IPS-NIHi7 (cell line): ENCODE measurements at regions not wholly inside any gene's neighbourhood (a gene's known extent, or its start where the extent isn't known, plus 50 kb on each side); places are given as distances from the start of the nearest gene placed in this dataset.

ENCODE experiments used
- DNase-seq: peaks from one replicate; pipeline ENCODE4 v3.0.0; 2012; ENCODE audit warnings: mixed read lengths; ENCODE audit errors: extremely low spot score

DNA sequence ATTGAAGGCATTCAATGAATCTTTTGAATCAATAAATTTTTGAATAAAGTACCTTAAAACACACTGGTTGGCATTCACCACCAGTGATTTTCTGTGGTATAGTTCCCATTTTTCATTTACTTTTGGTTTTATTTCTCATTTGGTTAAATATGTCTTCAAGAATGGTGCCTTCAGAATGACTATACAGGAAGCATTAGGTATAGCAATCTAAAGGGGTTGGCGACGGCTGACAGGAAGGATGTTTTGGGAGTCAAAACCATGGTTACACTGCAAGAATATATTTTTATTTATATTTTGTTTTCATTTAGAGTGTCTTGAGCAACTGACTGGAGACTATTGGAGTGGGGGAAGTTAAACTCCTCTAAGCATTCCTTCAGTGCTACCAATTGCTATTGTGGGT lies 235.7 kb downstream of the HTR1A start:
- DNase-seq, result no peak

DNA sequence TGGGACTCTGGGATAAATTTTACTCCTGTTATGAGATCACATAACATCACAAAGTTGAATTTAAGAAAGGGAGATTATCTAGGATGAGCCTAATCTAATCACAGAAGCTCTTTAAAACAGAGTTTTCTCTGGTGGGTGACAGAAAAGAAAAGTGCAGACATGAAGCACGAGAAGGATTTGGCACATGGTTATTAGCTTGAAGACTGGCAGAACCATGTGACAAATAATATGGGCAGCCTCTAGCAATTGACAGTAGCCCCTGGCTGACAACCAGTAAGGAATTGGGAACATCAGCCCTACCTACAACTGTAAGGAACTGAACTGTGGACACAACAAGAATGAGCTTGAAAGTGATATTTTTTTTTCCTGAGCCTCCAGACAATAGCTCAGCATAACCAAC lies 243.1 kb downstream of the HTR1A start:
- DNase-seq, result no peak

DNA sequence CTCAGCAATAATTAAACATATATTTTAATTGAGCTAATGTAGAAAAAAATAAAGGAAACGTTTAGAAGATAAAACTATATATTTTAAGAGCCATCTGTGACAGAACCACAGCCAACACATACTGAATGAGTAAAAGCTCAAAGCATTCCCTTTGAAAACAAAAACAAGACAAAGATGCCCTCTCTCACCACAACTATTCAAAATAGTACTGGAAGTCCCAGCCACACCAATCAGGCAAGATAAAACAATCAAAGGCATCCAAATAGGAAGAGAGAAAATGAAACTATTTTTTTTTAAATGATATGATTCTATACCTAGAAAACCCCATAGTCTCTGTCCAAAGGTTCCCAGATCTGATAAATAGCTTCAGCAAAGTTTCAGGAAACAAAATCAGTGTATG lies 262.0 kb downstream of the HTR1A start:
- no peak for DNase-seq

DNA sequence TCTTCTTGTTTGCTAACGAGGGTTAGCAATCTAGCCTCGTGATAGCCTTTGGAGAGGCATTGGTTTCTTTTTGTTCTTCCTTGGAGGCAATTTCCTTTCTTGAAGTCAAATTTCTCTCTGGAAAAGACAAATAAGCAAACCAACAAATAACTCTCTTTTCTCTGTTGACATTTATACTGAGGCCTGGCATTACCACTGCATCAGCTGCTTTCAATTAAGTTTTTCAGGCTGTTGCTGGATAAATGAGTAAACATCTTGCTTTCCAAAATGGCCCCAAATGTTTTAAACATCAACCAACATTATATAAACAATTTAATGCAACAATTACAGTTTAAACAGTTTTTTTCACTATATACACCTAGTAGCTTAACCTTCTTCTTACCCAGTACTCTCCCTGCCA lies 264.4 kb downstream of the HTR1A start:
- no peak for DNase-seq

DNA sequence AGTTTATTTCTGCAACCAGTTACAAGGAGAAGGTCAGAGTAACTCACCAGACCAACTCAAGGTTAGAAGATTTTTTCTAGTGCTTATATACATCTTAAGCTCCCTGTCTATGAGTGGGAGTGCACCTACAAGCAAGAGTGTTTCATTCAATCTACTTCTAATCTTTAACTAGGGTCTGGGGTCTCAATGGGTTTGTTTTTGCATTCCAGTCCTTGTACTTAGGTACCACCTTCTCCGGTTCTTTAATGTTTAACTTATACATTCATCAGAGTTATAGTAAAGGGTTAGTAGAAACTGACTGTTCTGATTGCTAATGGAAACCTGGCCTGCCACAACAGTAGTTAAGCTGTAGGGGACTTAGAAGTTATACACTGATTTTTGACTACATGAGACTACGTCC lies 271.7 kb downstream of the HTR1A start:
- no peak for DNase-seq

DNA sequence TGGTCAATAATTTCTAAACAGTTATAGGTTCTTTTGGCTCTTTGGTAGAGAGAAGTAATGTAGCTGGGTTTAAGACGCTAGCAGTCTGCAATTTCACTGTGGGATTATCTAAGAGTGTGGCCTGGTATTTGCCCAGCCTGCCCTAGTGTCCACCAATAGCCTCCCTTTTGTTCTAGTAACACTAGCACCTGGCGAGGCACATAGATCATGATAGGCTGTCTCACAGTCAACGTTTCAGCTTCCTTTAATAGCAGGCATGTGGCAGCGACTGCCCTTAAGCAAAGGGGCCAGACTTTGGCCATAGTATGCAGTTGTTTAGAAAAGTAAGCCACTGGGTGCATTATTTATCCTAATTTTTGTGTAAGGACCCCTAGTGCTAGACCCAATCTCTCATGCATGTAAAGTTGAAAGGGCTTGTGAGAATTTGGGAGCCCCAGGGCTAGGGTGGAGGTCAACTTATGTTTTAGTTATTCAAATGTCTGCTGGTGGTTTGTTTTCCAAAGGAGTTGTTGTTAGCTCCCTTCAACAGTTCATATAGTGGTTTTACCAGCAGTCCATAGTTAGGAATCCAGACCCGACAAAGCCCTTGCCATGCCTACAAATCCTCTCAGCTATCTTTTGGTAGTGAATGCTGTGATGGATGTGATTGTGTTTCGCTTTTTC lies 274.3 kb downstream of the HTR1A start:
- no peak for DNase-seq

DNA sequence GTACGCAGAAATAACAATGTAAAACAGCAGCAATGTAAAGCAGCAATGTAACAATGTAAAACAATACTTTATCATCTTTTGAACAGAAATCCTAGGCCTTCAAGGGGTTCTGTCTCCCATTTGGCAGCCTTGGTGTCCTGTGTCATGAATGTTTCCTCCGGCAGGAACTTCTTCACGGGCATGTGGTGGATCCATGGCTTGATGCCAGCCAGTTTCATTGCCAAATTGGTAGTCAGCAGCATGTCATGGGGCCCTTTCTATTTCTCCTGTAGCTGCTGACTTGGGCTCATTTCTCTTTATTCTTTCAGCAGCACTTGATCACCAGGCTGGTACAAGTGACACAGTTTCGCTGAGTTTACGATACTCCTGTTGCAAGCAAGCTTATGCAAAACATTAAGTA lies 275.3 kb downstream of the HTR1A start:
- DNase-seq, result no peak

DNA sequence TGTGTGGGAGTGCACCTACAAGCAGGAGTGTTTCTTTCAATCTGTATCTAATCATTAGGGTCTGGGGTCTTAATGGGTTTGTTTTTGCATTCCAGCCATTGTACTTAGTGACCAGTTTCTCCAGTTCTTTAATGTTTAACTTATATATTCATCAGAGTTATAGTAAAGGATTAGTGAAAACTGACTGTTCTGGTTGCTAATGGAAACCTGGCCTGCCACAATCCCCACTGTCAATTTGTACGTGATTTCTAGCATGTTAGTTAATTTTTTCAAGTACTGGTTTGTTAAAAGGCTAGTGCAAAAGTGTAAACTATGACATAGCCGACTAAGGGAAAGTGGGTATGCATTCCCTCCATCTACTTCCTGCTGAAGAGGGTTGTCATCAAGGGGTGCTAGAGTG lies 276.1 kb downstream of the HTR1A start:
- DNase-seq, result no peak

DNA sequence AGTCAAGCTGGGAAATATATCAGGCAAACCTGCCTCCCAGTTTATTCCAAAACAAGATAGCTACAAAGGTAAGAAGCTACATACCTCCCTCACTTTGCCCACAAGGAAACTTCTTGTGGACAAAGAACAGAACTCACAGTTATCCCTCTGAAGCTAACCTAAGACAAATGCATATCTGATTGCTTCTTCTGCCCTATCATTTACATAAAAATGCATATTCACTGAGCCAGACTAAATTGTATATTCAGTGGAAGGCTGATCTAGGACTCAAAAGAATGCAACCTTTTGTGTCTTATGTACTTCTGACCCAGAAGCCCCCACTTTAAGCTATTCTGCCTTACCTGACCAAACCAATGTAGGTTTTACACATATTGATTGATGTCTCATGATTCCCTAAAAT lies 276.8 kb downstream of the HTR1A start:
- no peak for DNase-seq

DNA sequence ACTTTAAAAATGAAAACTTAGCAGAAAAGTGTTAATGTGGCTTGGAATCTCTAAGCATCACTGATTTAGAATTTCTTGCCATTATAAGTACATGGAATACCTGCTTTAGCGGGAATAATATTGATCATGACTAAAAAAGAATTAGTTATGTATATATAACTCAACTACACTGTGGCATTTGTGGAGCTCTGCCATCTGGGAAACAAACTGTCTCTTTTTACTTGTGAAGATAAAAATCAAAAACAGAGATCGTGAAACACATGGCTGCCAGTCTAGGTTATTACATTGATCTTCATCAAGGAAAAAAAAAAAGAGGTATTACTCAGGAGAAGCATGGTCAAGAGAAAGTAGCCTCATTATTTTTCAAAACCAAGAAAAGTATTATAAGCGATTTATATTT lies 287.4 kb downstream of the HTR1A start:
- DNase-seq, result no peak

DNA sequence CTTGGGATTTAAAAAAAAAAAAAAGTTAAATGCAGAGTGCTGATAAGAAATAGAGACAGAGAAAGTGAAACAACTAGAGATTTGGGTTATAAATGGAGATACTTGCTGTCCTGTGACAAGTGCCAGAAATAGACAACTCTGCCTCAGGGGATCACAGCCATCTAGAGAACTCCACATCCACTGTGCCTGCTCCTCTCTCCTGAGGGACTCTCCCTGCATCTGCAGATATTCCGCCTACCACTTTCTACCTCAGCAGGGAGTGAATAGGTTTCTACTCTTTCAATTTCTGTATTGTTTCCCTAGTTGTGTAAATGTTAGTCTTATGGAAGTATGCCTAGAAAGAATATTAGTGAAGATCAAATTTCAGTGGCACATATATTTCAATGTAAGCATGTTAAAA lies 307.2 kb downstream of the HTR1A start:
- DNase-seq, result no peak

DNA sequence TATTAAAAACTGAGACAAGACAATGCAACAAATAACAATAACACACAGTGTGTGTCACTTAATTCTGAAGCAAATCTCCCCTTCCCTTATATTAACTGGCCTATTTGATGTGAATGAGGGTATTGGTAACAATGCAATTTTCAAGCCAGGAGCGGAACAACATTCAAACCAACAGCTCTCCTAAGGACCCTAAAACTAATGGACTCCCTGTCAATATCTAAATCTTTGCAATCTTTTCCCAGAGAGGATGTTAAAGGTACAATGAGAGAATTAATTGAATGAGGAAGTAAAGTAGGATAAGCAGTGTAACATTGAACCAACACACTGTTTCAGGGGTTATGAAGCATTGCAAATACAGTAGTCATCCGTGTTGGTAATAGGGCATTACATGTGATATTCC lies 311.7 kb downstream of the HTR1A start:
- DNase-seq, result no peak

DNA sequence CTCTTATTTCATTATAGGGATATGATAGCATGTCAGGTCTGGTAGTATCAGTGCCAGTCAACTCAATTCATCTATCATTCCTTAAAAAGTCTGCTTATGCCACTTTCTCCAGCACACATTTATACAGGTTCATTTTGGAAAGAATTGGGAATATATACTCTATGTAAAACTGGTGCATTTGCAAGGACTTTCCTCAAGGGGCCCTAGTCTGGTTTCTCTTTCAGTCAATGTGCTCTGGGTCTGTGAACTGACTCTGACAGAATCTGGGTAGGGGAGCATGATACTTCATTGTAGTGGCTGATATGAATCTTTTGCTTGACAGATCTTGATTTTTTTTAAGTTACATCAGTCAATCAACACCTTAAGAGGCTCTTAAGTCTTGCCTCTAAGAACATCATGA lies 313.9 kb downstream of the HTR1A start:
- DNase-seq, result no peak

DNA sequence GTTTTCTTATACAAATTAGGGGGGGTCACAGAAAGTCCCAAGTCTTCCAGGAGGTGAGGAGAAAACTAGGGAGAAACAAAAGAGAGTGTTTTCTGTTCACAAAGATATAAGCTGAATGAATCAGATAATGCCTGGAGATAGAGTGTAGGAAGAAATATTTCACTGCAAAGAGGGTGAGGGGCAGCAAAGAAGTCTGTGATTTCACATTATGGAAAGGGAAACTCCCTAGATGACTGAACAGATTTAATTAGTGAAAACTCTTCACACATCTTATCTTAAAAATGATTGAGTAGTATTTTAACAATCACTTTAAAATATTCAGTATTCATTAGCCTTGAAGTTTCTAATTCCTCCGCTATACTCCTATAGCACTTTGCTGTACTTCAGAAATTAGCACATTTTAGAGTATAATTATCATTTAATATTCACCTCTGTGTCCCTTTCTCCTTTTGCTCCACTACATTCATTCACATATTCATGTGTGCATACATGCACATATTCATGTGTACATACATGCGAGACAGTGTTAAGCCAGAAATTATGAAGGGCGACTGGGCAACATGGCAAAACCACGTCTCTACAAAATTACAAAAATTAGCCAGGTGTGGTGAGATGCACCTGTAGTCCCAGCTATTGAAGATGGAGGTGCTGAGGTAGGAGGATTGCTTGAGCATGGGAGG lies 332.2 kb downstream of the HTR1A start:
- no peak for DNase-seq

DNA sequence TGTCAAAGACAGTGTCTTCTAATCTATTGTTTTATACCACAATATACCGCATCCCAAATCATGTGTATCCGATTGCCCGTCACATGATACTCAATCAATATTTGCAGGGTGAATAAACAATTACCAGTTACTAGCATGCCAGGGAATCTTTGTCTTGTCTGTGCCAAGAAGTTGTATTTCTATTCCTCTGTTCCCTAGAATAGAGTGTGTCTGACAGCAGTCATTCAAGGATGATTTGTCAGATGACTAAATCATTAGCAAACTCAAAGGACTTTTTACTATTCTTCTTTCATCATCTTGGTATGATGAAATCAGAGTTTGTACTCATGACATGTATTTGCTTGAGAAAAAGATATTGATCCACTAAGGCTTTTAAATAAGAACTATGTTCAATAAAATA lies 348.8 kb downstream of the HTR1A start:
- no peak for DNase-seq

DNA sequence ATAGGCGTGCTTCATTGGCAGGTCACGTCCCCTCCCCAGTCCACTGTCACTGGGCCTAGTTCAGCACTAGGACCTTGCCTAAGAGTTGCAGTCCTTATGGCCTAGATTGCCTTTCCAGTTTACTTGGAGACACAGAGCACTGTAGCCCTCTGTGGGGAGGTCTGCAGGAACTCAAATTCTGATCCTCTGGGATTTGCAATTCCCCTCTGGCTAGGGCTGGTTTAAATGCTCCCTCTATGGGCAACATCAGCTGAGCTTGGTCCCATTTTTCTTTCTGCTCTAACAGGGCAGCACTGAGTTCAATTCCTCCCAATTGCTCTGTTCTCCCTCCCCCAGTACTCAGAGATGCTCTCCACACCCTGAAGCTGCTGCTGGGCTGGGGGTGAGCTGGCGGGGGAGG lies 358.2 kb downstream of the HTR1A start:
- DNase-seq, result no peak

DNA sequence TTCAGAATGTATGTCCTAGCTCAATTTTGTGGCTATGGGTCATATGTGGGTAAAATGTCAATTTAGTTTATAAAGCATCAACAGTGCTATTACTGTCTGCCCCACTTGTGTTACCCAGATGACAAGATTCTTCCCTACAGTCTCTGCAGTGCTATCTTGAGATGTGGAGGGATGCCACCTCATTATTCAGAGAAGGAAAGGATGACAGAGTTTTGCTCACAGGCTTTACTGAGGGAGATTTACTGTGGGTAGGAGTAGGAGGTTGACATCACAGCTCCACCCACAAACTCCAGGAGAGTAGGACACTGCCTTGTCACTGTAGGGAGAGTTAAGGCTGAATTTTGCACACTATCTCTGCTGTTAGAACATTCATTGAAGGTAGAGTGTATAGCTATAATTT lies 359.3 kb downstream of the HTR1A start:
- no peak for DNase-seq

DNA sequence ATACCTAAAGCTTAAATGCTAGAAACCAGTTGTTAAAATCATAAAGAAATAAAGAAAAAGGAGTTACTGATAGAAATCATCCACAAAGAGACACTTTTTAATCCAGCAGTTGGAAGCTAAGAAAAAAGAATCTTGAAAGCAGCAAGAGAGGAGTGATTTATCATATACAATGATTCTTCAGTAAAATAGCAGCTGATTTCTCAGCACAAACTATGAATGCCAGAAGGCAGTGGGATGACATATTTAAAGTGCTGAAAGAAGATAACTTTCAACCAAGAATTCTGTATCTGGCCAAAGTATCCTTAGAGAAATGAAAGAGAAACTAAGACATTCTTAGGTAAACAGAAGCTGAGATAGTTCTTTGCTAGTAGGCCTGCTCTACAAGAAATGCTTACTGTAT lies 366.0 kb downstream of the HTR1A start:
- DNase-seq, result no peak

DNA sequence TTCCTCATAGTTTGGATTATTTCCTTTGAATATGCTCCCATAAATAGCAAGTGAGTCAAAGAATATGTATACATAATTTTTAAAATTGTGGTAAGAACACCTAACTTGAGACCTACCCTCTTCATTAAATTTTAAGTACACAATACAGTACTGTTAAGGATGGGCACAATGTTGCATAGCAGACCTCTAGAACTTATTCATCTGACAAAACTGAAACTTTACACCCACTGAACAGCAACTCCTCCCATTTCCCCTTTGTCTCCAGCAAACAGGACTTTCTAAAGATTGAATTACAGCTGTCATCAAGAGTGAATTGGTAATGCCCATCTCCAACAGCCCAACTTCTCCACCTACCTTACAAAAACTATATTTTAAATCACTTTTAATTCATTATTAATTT lies 388.9 kb downstream of the HTR1A start:
- no peak for DNase-seq

DNA sequence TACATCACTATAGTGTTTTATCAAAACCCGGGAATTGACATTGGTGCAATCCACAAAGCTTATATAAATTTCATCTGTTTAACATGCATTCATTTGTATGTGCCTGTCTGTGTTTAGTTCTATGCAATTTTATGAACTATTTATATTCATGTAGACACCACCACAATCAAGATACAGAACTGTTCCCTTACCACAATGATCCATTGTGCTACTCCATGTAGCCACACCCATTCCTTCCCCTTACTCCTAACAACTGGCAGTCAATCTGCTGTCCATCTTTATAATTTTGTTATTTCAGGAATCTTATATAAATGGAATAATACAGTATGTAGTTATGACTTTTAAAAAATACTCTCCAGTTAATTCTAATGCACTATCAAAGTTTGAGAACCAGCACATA lies 389.5 kb downstream of the HTR1A start:
- no peak for DNase-seq

DNA sequence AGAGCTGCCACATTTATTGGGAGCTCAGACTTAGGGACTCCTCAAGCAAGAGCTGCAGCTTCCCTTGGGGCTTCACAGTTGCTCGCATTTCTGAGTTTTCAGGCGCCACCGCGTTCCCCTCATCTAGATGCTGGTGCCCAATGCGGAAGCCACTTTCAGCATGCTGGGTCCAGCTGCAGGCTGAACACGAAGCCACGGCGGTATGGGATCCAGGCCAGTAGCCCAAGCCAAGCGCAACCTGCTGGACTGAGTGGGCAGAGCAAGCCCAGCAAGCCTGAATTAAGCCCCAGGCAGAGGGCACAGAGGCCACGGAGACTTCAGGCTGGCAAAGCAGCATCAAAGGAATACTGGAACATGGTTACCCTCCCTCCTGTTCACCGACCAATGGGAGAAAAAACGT lies 391.5 kb downstream of the HTR1A start:
- no peak for DNase-seq

DNA sequence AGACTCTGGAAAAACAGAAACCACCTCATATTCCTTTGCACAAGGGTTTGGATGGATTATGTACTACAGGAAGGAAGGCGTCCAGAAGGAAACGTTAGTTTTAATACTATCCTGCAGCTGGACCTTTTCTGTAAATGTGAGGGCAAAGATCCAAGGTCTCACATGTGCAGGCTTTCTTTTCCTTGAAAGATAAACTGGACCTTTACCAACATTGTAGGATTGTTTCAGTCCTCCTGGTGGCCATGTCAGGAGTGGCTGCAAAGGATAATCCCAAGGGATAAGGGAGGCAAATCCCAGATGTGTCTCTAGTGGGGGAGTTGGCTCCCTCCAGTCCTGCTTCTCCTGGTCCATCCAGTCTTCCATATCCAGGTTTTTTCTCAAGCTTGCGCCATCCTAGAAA lies 397.5 kb downstream of the HTR1A start:
- DNase-seq, result no peak

DNA sequence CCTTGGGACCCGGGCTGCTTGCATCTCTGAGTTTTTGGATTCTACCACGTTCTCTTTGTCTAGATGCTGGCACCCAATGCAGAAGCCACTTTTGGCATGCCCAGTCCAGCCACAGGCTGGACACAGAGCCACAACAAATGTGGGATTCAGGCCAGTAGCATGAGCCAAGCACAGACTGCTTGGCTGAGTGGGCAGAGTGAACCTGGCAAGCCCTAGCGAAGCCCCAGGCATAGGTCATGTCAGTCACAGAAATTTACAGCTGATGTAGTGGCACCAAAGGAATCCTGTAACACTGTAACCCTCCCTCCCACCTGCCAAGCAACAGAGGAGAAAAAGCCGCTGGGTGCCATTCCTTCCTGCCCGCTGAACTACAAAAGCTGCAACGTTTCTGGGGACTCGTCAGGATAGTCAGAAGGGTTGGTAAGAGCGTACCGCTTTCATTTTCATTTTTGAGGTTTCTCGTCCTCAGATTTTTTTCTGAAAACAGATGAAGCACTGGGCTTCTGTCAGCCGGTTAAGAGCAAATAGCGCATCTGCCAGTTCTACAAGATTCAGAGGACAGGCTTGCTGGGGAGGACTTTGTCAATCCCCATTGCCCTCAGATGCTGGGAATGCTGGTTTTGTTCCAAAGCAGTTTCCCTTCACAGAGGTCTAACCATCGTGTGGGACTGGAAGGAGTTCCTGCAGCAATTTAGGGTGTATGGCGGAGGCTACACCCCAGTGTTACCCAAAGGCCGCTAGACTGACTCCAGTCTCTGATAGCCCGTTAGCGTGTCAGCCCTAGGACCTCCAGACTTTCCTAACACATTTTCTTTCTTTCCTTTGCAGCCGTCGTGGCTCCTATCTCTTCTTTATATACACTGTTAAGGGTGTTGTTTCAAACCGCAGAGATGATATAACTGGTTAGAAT lies 399.0 kb downstream of the HTR1A start:
- no peak for DNase-seq
